ENCODE measurements at regions not wholly inside any gene's neighbourhood (a gene's known extent, or its start where the extent isn't known, plus 50 kb on each side); places are given as distances from the start of the nearest gene placed in this dataset.

DNA sequence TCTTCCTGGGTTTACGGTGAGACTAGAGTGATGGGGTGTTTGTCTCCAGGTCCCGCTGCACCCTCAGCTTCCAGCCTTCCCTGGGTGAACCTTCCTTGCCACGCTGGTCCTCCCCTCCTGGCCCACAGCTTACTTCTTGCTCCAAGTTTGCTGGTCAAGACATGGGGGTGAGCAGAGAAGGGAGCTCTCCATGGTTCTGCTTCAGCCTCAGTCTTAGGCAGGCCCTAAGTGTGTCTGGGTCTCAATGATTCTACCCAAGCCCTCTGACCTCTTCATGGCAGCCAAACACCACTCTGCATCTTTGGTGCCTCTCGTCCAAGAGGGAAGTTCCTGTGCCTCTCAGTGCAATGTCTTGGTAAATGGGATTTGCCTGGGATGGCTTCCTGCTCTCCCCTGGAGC is 356.5 kb upstream of the KLF6 start:
- DNase-seq, result no peak

DNA sequence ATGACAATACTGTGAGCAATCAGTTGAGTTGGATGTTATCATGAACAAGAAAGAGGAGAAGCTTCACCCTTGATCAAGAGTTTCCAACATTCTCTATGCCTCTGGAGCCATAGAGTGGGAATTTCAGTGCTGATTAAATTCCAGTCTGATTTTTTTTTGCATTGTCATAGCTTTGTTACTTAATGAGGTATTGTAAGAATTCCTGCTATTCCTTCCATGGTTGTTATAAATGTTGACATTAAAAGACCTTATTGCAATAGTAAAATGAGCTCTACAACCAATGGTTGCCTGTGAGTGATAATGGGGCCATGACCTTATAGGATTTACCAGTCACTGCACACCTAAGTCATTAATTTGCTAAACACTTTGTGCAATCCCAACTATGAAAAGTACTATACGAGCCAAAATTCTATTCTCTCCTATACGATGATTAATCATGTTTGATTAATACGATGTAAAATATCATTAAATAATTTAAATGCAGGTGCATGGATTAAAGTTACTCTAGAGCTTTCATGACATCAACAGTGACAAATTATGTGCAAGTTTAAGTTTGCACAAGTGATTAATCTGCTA is 353.2 kb upstream of the KLF6 start:
- no peak for DNase-seq

DNA sequence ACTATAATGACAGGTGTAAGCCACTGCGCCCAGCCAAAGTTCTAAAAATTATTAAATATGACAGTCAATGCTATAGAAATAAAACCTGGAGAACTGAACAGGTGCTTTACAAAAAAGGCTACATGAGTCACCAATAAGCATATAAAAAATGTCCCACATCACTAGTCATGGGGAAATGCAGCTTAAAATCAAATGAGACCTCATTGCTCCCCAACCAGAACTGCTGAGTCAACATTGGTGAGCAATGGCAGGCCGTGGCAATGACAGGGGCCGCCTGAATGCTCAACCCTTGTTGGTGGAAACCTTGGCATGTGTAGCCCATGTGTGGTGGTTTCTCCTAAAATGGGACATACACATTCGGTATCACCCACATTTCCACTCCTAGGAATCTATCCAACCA is 352.3 kb upstream of the KLF6 start:
- DNase-seq, result no peak

DNA sequence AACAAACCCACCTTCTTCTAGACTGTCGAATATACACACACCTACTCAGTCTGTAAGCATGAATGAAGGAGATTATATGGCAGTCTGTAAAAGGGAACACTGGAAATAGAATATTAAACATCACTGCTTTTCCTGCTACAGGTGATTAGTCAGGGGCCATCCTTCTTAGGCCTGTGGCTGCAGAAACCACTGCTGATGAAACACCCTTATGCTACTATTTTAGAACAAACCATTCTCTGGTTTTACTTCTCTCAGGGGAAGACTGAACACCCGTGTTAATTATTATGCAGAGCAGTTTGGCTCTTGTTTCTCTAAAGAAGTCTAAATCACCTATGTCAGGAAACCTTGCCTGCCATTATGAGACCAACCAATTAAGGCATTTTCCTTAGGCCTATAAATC is 351.1 kb upstream of the KLF6 start:
- no peak for DNase-seq

DNA sequence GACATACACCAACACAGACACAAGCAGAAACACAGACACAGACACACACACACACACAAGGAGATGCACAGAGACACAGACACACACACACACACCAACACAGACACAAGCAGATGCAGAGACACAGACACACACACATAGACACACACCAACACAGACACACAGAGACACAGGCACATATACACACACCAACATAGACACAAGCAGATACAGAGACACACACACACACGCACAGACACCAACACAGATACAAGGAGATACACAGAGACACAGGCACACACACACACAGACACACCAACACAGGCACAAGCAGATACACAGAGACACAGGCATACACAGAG is 347.2 kb upstream of the KLF6 start:
- no peak for DNase-seq

DNA sequence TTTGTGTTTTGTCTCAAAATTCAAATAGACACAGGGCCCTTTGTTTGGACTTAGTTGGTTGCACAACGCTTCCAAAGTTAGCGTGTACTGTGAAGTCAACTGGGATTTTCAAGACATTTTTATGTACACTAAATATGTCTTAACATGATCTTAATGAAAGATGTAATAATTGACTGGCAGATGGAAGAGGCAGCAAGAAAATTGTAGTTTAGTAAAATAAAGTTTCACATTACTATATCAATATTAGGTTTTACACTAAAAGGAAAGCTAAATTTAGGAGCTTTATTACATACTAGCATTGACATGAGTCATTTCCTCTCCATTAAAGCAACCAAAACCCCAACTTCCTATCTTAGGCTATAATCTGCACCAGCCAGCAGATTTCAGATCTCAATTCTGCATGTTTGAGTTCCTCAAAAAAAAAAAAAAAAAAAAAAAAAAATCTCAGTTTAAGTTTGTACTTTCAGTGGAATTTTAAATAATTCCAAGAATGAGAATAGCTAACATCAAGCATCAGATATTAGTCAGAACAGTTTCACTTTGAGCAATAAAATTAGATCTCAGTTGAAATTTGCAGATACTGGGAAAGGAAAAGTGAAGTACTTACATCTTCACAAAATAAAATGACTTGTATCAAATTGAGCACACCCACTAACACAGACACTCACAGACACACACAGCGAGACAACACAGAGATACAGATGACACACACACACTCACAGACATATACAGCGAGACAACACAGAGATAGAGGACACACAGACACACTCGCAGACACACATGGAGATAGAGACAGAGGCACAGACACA is 346.6 kb upstream of the KLF6 start:
- DNase-seq, result no peak

DNA sequence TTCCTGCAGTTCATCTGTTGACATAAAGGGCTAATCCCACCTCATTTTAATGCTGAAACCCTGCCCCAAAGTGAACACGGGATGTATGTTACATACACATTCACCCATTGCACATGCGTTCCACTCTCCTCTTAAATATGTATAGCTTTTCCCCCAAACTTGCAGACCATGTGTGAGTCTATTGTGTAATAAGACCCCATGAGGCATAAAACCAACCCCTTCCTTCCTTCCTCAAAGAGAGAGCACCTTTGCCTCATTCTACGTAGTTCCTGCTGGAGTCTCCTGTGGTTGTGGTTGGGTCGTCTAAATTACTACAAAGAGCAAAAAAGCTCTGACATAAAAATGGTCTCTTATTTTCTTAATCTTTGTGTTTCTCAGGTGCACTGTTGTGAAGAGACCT is 345.7 kb upstream of the KLF6 start:
- DNase-seq, result no peak

DNA sequence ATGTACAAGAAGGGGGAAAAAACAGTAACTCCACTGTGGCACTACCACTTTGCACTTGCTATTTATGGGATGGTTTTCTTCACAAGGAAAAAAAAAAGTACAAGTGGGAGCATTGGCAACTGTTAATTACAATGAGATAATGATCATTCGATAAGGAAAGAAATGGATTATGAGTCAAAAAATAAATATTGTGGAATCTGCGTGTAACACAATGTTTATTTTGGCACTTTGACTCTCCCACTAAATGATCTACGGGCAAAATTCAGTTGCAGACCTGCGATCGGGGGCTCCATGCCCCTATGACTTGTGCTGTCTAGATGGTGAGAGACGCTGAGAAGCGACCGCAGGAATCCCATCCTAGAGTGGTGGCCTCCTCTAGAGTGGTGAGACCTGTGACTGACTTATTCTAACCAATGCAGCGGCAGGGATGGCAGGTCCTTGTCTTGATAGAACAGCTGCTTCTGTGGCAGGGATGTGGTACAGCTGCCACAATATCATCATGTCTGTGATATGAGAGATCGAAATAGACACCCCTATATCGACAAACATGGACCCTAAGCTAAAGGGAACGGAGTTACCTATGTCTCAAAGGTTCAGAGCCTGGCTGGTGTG is 345.0 kb upstream of the KLF6 start:
- DNase-seq, result no peak

DNA sequence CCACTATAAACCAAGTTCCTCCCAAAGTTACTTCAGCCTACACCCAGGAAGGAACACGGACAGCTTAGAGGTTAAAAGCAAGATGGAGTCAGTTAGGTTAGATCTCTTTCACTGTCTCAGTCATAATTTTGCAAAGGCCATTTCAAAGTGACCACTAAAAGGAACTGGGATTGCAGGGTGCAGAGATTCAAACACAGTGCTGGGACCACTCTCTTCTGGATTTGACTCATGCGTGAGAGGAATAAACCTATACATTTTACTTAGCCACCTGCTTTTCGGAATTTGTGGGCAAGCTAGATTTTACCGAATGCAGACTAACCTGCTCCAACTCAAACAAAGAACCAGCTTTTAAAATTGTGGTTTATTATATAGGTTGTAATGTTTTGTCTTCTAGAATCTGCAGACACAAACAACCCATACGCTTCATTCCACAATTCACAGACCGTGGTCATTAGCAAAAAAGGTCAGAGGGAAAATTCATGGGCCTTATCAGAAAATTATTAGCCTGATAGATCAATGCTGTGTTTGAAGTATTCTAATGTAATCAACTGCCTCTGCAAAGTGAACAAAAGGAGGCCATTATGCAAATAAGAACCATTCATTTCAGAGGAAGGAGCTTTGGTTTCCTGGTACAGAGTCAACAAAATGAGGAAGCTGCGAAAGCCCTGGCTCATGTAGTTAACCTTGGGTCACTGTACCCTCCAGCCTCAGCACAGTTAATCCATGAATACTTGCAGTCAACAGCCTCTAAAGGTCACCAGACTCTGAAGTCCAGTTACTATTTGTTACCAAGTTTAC is 342.7 kb upstream of the KLF6 start:
- DNase-seq, result no peak

DNA sequence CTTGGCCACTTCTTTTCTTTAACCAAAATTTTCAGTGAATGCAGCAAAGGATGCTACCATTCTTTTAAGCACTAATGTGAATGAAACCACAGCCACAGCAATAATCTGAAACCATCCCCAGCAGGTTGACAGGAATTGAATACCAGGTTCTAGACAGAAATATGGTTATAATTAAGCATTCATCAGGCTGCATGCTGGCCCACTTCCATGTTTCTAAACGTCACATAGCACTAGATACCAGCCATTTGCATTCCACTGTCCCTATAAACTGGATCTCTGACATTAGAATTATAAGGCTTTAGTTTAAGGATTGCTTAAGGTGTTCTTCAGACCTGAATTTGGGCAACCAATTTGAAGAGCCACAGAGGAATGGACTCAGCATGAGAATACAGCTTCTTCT is 340.8 kb upstream of the KLF6 start:
- no peak for DNase-seq

DNA sequence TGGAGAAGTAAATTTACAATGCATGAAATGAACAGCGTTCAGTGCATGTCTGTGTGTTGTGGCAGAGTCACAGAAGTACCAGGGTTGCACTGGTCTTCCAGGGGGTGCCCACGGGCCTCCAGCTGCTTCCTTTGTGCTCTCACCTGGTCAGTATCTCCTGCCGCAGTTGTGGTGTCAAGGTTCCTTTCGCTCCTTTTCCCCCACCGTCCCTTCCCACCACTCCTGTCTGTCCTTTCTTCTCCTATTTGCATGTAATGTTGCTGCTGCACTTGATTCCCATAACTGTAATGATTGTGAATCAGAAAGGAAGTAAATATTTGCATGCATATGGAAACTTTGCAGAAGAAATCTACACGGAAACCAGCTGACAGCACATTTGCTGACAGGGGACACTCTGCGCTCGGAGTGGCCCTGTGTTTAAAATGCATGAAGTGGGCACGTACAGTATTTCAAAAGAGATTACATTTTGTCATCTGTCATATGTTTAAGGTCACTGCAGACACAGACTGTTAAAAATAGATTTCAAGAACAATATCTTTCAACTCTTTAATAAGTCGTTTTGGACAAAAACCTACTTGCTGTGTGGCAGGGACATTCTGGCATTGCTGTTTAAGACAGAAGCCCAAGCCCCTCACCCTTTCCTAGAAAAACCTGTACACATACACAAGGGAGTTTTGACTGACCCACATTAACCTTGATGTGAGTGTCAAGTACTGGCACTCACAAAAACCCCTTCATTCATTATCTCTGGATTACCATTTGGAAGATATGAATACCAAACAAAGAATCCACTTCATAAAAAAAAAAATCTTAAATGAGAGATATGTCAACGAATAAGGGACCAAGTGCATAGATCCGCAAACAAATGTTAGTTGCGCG is 336.7 kb upstream of the KLF6 start:
- DNase-seq, result no peak

DNA sequence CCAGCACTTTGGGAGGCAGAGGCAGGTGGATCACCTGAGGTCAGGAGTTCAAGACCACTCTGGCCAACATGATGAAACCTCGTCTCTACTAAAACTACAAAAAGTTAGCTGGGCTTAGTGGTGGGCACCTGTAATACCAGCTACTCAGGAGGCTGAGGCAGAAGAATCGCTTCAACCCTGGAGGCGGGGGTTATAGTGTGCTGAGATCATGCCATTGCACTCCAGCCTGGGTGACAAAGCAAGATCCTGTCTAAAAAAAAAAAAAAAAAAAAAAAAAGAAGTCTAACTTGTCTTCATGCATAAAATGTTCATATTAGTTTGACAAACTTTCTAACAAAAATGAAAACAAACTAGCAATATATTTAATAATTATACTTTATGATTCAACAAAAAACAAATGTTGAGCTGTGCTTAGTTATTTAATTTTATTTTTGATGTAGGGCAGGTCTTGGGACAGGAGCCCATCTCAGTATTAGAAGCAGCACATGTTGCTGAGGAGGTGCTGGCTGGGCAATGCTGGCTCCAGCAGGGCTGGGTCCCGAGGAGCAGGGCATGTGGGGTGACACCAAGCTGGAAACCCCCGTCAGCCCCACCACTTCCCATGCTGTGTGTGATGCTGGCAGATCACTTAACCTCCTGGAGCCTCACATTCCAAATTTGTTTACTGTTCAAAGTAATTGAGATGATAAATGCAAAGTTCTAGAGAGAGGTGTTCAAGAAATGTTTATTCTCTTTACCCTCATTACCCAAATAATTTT is 335.3 kb upstream of the KLF6 start:
- DNase-seq, result no peak

DNA sequence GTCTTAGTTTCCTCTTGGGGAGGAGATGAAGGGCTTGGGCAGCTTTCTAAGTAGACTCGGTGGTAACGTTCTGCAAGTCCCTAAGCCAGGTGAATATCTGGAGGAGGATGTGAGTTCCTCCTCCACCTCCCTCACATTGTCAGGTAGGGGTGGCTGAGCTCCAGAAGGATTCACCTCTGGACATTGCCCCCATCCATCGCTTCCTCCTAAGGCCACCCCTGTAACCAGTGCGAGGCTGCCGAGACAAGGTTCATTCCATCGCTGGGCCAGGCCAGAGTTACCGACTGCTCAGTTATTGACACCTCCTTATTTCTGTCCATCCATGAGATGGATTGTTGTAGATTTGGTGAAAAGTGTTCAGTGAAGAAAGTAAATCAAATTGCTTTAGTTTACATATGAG is 334.1 kb upstream of the KLF6 start:
- DNase-seq, result no peak

DNA sequence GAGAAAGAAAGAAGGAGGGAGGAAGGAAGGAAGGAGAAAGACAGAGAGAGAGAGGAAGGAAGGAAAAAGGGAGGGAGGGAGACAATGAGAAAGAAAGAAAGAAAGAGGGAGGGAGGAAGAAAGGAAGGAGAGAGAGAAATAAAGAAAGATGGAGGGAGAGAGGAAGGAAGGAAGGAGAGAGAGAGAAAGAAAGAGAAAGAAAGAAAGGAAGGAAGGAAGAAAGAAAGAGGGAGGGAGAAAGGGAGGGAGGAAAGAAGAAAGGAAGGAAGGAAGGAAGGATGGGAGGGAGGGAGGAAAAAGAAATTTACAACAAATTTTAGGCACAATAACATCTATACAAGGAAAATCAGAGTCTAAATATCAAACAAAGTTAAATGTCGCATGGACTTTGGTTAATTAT is 332.6 kb upstream of the KLF6 start:
- no peak for DNase-seq

DNA sequence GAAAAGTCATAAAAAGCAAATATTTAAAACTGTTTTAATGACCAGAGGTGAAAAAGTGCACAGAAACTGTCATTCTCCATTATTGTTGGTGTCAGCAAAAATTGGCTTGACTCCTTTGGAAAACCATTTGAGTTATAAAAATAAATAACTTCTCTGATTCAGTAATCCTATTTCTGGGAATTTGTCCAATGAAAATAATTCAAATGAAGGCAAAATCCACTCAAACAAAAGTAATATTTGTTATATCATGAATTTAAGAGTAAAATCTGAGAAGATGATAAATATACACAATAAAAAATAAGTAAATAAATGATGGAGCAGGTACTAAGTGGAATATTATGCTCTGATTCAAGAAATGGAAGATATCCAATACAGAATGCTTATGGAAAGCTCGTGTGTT is 326.6 kb upstream of the KLF6 start:
- no peak for DNase-seq

DNA sequence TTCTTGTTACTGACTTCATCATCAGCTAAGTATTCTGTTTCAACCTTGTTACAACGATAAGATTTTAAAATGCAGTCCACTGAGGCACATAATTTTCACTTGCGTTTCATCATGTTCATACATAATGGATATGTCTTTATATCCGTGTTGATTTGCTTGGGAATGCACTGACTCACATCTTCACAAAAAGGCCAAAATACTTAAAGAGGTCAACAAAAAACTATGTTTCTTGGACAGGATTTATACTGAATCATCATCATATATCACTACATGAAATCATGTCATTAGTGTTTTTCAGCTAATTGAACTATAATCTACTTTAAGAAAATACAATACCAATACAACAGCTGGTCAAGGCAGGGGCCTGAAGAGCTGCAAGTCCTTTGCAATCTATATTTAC is 324.5 kb upstream of the KLF6 start:
- DNase-seq, result no peak

DNA sequence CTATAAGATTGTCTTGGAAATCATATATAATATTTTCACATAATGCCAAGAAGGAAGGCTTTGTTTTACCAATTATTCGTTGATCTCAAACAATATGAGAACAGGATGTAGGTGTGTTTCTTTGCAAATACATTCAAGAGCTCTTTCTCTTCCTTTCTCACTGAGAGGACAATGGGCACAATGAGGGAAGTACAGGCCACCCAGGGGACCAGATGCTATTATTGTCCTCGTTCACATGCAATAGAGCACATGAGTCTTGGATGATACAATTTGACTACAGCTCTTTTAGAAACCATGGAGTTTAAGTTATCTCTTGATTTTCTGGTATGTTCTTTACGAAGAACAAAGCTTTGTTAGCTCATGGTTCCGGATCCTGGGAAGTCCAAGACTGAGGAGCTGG is 323.7 kb upstream of the KLF6 start:
- DNase-seq, result no peak

DNA sequence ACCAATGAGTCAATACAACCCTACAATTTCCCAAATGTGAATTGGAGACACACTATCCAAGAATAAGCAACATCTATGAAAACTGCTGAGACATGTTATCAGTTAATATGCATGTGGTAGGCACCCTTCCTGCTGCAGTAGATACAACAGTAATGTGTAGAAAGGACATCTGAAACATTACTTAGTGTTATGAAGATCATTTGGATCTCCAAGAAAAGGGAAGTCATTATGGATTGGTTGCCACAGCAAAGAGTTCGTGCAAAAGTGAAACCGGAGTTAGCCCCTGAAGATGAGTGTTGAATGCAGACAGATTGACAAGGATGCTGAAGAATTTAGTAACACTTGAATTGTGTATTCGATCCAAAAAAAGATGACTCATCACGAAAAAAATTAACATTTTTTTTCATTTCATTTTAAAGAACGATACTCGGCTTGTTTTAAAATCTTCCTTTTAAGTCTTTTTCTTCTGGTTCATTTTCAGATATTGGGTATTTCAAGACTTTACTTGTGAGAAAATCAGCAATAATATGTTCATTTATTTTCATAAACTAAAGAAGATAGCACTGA is 322.4 kb upstream of the KLF6 start:
- DNase-seq, result no peak

DNA sequence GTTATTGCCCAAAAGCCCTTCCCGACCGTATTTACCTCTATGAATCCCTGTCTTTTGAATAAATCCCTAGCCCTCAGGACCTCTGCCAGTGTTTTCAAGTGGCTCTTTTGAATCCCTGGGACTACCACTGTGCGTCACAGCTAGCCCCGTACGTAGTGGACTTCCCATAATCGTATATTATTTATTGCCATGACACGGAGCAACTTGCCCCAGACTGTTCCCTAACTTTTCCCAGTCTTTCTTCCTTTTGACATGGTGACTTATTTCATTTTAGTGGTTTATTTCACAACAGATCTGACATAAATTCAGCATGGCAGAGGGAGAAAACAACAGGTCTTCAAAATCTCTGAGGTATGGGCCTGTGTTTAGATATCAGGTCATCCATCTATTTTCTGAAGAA is 318.6 kb upstream of the KLF6 start:
- DNase-seq, result no peak

DNA sequence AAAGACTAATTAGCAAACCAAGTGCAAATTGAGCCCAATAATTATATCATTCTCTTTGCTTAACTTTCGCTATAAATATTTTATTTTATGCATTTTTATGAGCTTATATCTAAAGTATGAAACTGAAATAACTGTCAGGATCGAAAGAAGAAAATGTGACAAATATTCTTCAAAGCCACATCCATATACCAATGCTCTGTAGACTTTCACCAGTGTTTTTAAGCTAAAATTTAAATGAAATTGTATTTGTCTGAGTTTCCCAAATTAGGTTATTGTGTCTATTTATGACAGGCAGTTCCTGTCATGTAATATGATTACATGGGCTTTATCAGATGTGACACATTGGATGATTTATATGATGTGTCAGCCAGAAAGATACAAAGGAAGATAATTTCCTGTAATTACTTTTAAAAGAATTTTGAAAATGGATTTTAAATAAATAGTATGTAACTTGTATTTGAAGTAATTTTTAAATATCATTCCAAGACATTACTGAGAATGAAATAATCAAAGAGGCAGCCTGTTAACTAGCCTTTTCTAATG is 317.9 kb upstream of the KLF6 start:
- no peak for DNase-seq

Data from right kidney (tissue), 1 donor.